EL (cell line): ENCODE measurements at regions not wholly inside any gene's neighbourhood (a gene's known extent, or its start where the extent isn't known, plus 50 kb on each side); places are given as distances from the start of the nearest gene placed in this dataset.

Experiments
- DNase-seq: peaks from one replicate; pipeline ENCODE4 v3.0.0-alpha.2; 2016

GRCh38 chr12:85352016-85352415 is 72.0 kb downstream of the ALX1 start:
- no peak for DNase-seq

GRCh38 chr12:85356596-85357385 is 76.8 kb downstream of the ALX1 start:
- DNase-seq: no peak

- DNase-seq: no peak
These were observed 77.6 kb downstream of the ALX1 start for GRCh38 chr12:85357609-85358008.

- no peak for DNase-seq
These were observed 78.7 kb downstream of the ALX1 start for GRCh38 chr12:85358715-85359114.

GRCh38 chr12:85363382-85364190 is 83.6 kb downstream of the ALX1 start:
- no peak for DNase-seq

- no peak for DNase-seq
These were observed 87.9 kb downstream of the ALX1 start for GRCh38 chr12:85367936-85368335.

- DNase-seq: no peak
These were observed 89.5 kb downstream of the ALX1 start for GRCh38 chr12:85369365-85370154.

- DNase-seq: no peak
These were observed 93.0 kb downstream of the ALX1 start for GRCh38 chr12:85373045-85373444.

GRCh38 chr12:85374981-85375380 is 95.0 kb downstream of the ALX1 start:
- no peak for DNase-seq

GRCh38 chr12:85385406-85385805 is 105.4 kb downstream of the ALX1 start:
- no peak for DNase-seq

- no peak for DNase-seq
These were observed 110.2 kb downstream of the ALX1 start for GRCh38 chr12:85390266-85390665.

- DNase-seq: no peak
These were observed 112.5 kb downstream of the ALX1 start for GRCh38 chr12:85392508-85392907.

GRCh38 chr12:85393606-85394005 is 113.6 kb downstream of the ALX1 start:
- DNase-seq: no peak

GRCh38 chr12:85394065-85394464 is 114.0 kb downstream of the ALX1 start:
- no peak for DNase-seq

GRCh38 chr12:85394809-85395208 is 114.8 kb downstream of the ALX1 start:
- DNase-seq: no peak

- DNase-seq: no peak
These were observed 125.2 kb downstream of the ALX1 start for GRCh38 chr12:85405262-85405661.

GRCh38 chr12:85405781-85406522 is 125.9 kb downstream of the ALX1 start:
- peak; percentile 4 for DNase-seq

GRCh38 chr12:85413266-85413665 is 133.2 kb downstream of the ALX1 start:
- DNase-seq: no peak

- DNase-seq: no peak
These were observed 142.7 kb downstream of the ALX1 start for GRCh38 chr12:85422762-85423161.

- no peak for DNase-seq
These were observed 143.9 kb downstream of the ALX1 start for GRCh38 chr12:85423947-85424346.

GRCh38 chr12:85424581-85425348 is 144.7 kb downstream of the ALX1 start:
- DNase-seq: peak; percentile 10

GRCh38 chr12:85425349-85425612 is 145.3 kb downstream of the ALX1 start:
- no peak for DNase-seq
